Natural killer cell (primary cell): ENCODE measurements at regions not wholly inside any gene's neighbourhood (a gene's known extent, or its start where the extent isn't known, plus 50 kb on each side); places are given as distances from the start of the nearest gene placed in this dataset.

ENCODE experiments used
- ATAC-seq, 3 donors: fragments of 150-1000 bp in 2 of 3; fragments of 200-7000 bp in 1 of 3; cut with Tn5 transposase; 1 replicate in 1 of 3; 2 replicates in 2 of 3; pipeline ENCODE4 v1.10.0; 2021; ENCODE audit warnings: mild to moderate bottlenecking in 2 of 3, moderate library complexity in 2 of 3
- DNase-seq, 2 donors: peaks; one replicate each; pipeline versions ENCODE4 v3.0.0 to v3.0.0-alpha.2; 2013 to 2021; ENCODE audit warnings: mixed read lengths in 1 of 2
- H3K27ac ChIP-seq: one replicate; pipeline ENCODE4 v1.5.1; 2013; ENCODE audit warnings: mild to moderate bottlenecking, low read length
- H3K27me3 ChIP-seq: one replicate; pipeline ENCODE4 v1.6.1; 2013; ENCODE audit warnings: low read length; ENCODE audit not compliant: control insufficient read depth, insufficient read depth
- H3K36me3 ChIP-seq: one replicate; pipeline ENCODE4 v1.6.1; 2013; ENCODE audit warnings: low read length; ENCODE audit not compliant: control insufficient read depth, insufficient read depth
- H3K4me1 ChIP-seq: one replicate; pipeline ENCODE4 v1.6.1; 2013; ENCODE audit warnings: low read length; ENCODE audit not compliant: control insufficient read depth, insufficient read depth
- H3K4me3 ChIP-seq: one replicate; pipeline ENCODE4 v1.5.1; 2013; ENCODE audit warnings: low read length
- H3K9me3 ChIP-seq: one replicate; pipeline ENCODE4 v1.6.1; 2013; ENCODE audit warnings: low read length; ENCODE audit not compliant: control insufficient read depth, insufficient read depth
- H3K27ac Mint-ChIP-seq, 2 donors: one replicate each; pipeline ENCODE4 v1.8.0; 2022; ENCODE audit warnings: mild to moderate bottlenecking in 2 of 2, mixed read lengths in 2 of 2, moderate library complexity in 1 of 2
- H3K27me3 Mint-ChIP-seq, 2 donors: one replicate each; pipeline ENCODE4 v1.8.0; 2022; ENCODE audit warnings: low read depth in 2 of 2, mixed read lengths in 2 of 2
- H3K36me3 Mint-ChIP-seq: one replicate; pipeline ENCODE4 v1.8.0; 2022; ENCODE audit warnings: mixed read lengths
- H3K4me1 Mint-ChIP-seq, 2 donors: one replicate each; pipeline ENCODE4 v1.8.0; 2022; ENCODE audit warnings: mixed read lengths in 2 of 2
- H3K4me3 Mint-ChIP-seq: one replicate; pipeline ENCODE4 v1.8.0; 2022; ENCODE audit warnings: mild to moderate bottlenecking, moderate library complexity, mixed read lengths
- H3K9me3 Mint-ChIP-seq, 2 donors: one replicate each; pipeline ENCODE4 v1.8.0; 2022; ENCODE audit warnings: mixed read lengths in 2 of 2
- WGBS: methylation state at CpG from one replicate; pipeline ENCODE4 v1.1.7; 2013; ENCODE audit warnings: missing lambda C conversion rate; ENCODE audit not compliant: insufficient coverage; 5-methylcytosine and 5-hydroxymethylcytosine counted together
- intact Hi-C: fragments of 100-400 bp; cut with micrococcal nuclease; formaldehyde crosslinking; loops from one replicate; pipeline ENCODE4 v1.14.2; 2022
- TF ChIP-seq, protein P1 (sequence below): fragments of 200-600 bp; IDR thresholded peaks from one replicate; pipeline ENCODE4 v1.8.0; 2022; ENCODE audit warnings: antibody characterized with exemption

DNA sequence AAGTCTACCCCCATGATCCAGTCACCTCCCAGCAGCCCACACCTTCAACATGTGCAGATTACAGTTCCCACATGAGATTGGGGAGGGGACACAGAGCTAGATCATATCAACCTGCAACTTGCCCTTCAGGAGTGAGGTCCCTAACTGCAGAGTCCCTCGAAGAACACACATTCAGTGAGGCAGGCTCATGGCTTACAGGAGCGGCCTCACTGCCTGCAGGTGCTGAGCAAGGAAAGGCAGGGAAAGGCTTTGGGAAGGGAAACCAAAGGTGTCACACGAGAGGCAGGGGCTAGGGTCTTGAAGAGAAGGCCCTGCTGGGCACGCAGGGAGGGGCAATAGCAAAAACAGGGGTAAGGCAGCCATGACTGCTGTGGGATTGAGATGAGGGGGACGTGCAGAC is 182.4 kb upstream of the CHRNA7 start:
- Histone ChIP-seq H3K9me3 (peaks cover 7% of the 10 kb centered on the region), H3K4me1 (no peaks in the 10 kb centered on the region), H3K36me3 (no peaks in the 10 kb centered on the region), H3K27me3 (no peaks in the 10 kb centered on the region), H3K27ac (no peak overlapping the region), H3K4me3 (no peak overlapping the region)
- DNase-seq (no peak), ATAC-seq (no peak)
- TF ChIP-seq, protein P1, sequence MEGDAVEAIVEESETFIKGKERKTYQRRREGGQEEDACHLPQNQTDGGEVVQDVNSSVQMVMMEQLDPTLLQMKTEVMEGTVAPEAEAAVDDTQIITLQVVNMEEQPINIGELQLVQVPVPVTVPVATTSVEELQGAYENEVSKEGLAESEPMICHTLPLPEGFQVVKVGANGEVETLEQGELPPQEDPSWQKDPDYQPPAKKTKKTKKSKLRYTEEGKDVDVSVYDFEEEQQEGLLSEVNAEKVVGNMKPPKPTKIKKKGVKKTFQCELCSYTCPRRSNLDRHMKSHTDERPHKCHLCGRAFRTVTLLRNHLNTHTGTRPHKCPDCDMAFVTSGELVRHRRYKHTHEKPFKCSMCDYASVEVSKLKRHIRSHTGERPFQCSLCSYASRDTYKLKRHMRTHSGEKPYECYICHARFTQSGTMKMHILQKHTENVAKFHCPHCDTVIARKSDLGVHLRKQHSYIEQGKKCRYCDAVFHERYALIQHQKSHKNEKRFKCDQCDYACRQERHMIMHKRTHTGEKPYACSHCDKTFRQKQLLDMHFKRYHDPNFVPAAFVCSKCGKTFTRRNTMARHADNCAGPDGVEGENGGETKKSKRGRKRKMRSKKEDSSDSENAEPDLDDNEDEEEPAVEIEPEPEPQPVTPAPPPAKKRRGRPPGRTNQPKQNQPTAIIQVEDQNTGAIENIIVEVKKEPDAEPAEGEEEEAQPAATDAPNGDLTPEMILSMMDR = no peak
- H3K27me3 Mint-ChIP-seq = peaks cover 0 to 11% of the 10 kb centered on the region in 2 donors
- 74% methylated on average over 5 of the region's 5 CpGs for WGBS
- intact Hi-C loops = no loop called here
- H3K4me1 Mint-ChIP-seq = no peaks in the 10 kb centered on the region
- H3K27ac Mint-ChIP-seq = no peak overlapping the region
- H3K4me3 Mint-ChIP-seq = no peak overlapping the region
- H3K9me3 Mint-ChIP-seq = peaks cover 2% of the 10 kb centered on the region in 2 donors
- H3K36me3 Mint-ChIP-seq = no peaks in the 10 kb centered on the region

DNA sequence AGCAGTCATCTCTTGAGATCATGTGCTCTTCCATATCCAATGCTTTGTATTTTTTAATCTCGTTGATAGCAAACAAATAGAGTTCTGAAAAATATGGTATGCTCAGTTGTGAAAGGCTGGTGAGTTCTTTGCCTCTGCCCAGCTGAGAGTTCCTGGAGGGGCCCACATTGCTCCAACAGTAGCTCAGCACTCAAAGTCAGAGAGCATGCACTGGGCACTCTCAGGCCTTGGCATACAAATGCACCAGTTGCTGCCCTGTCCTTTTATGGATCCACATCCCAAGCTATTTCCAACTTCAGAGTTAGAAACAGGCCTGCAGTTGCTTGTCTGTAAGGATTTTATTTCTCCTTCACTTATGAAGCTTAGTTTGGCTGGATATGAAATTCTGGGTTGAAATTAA is 181.7 kb upstream of the CHRNA7 start:
- Mint-ChIP-seq H3K4me1 (no peaks in the 10 kb centered on the region), H3K27me3 (peaks cover 0 to 14% of the 10 kb centered on the region in 2 donors), H3K36me3 (no peaks in the 10 kb centered on the region), H3K27ac (no peak overlapping the region), H3K4me3 (no peak overlapping the region), H3K9me3 (peaks cover 2% of the 10 kb centered on the region in 2 donors)
- DNase-seq (no peak), ATAC-seq (no peak)
- Histone ChIP-seq H3K27me3 (no peaks in the 10 kb centered on the region), H3K27ac (no peak overlapping the region), H3K4me3 (no peak overlapping the region), H3K9me3 (peaks cover 7% of the 10 kb centered on the region), H3K36me3 (no peaks in the 10 kb centered on the region), H3K4me1 (no peaks in the 10 kb centered on the region)
- intact Hi-C loops = no loop called here
- 70% methylated on average over 1 of the region's 1 CpG for WGBS
- TF ChIP-seq, protein P1 = no peak

DNA sequence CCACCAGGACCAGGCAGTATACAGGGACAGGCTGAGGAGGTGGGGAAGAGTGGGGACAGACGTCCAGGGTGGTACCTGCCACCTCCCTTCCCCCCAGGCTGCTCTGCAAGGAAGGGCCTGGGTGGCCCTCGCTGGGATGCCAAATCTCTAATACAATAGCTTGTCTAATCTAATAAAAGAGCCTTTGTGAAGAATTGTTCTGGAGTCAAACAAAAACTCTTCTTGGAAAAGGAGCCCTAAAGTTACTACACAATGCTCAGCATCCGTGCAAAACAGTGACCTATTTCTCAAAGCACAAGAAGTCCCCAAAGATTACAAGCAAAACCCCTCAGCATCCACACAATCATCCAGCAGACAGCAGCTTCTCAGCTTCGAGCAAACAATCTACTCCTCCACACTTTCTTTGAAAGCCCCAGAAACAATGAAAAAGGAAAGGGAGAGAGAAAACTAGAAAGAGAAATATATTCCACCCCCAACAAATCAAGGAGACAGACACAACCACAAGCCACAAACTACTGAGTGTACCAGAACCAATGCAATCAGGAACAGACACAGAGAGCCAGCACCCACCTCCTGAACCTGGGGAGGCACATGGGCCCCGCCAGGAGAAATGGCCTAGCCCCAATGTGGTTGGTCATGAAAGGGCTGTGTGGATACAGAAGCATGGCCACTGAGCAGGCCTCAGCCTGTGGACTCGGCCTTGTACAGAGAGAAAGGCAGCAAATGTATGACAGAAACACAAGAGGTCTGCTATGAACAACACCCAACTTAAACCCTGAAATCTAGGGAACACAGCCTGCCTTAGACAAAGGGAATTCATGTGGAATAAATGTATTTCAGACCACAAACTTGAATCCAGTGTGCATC is 177.1 kb upstream of the CHRNA7 start:
- H3K9me3 ChIP-seq = peaks cover 7% of the 10 kb centered on the region
- Mint-ChIP-seq H3K36me3 (no peaks in the 10 kb centered on the region), H3K27me3 (peaks cover 14 to 34% of the 10 kb centered on the region in 2 donors), H3K27ac (no peak overlapping the region), H3K4me3 (no peak overlapping the region), H3K9me3 (peaks cover 3 to 5% of the 10 kb centered on the region in 2 donors), H3K4me1 (no peaks in the 10 kb centered on the region)
- no peaks in the 10 kb centered on the region for H3K27me3 ChIP-seq
- WGBS = 58% methylated on average over 3 of the region's 6 CpGs
- DNase-seq (no peak), ATAC-seq (no peak)
- H3K27ac ChIP-seq = no peak overlapping the region
- no peak overlapping the region for H3K4me3 ChIP-seq
- no peaks in the 10 kb centered on the region for H3K4me1 ChIP-seq
- no peaks in the 10 kb centered on the region for H3K36me3 ChIP-seq
- intact Hi-C loops = no loop called here
- TF ChIP-seq, protein P1 = no peak

DNA sequence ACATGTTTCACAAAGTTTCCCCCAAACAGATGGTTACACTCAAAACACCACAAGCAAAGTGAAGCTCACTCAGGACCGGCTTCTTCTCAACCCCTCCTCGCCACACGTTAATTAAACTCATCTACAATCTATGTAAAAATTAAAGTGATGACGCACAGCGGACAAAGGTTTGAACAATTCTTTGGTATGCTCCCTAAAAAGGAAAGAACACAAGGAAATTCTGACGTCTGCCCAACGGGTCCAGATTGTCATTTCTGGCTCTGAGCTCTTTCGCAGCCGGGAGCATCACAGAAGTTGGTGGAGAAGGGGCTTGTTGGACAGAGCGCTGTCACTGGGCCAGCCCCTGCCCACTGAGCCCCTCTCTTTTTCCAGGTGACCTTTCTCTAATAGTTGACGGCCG is 173.7 kb upstream of the CHRNA7 start:
- no peaks in the 10 kb centered on the region for H3K36me3 ChIP-seq
- H3K27ac Mint-ChIP-seq = no peak overlapping the region
- H3K27me3 ChIP-seq = no peaks in the 10 kb centered on the region
- H3K27ac ChIP-seq = no peak overlapping the region
- H3K4me1 Mint-ChIP-seq = no peaks in the 10 kb centered on the region
- peaks cover 14 to 39% of the 10 kb centered on the region in 2 donors for H3K27me3 Mint-ChIP-seq
- H3K9me3 Mint-ChIP-seq = peaks cover 2% of the 10 kb centered on the region in 2 donors
- ATAC-seq (no peak), DNase-seq (no peak)
- intact Hi-C loops = no loop called here
- H3K9me3 ChIP-seq = no peaks in the 10 kb centered on the region
- H3K4me3 Mint-ChIP-seq = no peak overlapping the region
- no peaks in the 10 kb centered on the region for H3K4me1 ChIP-seq
- no peak overlapping the region for H3K4me3 ChIP-seq
- no peaks in the 10 kb centered on the region for H3K36me3 Mint-ChIP-seq
- TF ChIP-seq, protein P1 = no peak
- WGBS = 91% methylated on average over 12 of the region's 12 CpGs
